ENCODE measurements at regions not wholly inside any gene's neighbourhood (a gene's known extent, or its start where the extent isn't known, plus 50 kb on each side); places are given as distances from the start of the nearest gene placed in this dataset.

DNA sequence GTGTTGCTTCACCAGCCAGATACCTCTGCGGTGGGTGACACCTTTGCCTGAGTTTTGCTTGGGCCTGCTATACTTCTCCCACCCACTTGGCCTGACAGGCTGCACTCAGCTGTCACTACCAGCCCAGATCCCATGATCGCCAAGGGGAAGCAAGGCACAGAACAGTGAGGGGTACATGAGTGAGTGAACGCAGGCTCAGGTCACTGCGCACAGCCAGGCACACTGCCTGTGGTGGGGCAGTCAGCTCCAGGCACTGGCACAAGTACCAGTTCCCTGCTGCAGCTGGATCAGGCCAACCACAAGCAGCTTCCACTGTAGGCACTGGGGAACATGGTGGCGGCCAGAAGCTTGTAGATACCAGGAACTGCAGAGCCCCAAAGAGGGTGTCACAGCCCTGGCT, 441.9 kb upstream of the GRM3 start:
- no CpG with 5 or more reads among the region's 5 CpGs for WGBS (ENCODE audit: extremely low coverage, insufficient coverage, low lambda C conversion rate)
- H4K5ac ChIP-seq (ENCODE audit: low read length) = no peak overlapping the region
- H3K4ac ChIP-seq (ENCODE audit: low read depth, low read length) = no peak overlapping the region
- H3K27ac ChIP-seq (ENCODE audit: low read depth, low read length) = no peak overlapping the region
- no peak overlapping the region for H2BK15ac ChIP-seq (replicated peaks; ENCODE audit: low read depth)
- H2BK120ac ChIP-seq (ENCODE audit: low read depth, low read length) = no peak overlapping the region
- no peak overlapping the region for H4K8ac ChIP-seq (ENCODE audit: low read depth, low read length)
- H3K4me3 ChIP-seq (ENCODE audit: low read length) = no peak overlapping the region
- H3K18ac ChIP-seq (ENCODE audit: low read length) = no peak overlapping the region
- no peak overlapping the region for H3K9ac ChIP-seq (ENCODE audit: low read length)
- H3K4me1 ChIP-seq (ENCODE audit: control insufficient read depth, low read depth, low read length) = no peaks in the 10 kb centered on the region
- no peak overlapping the region for H3K4me2 ChIP-seq (ENCODE audit: low read length)
- DNase-seq = no peak
- H2AK5ac ChIP-seq (ENCODE audit: low read length) = no peak overlapping the region
- no peaks in the 10 kb centered on the region for H3K79me2 ChIP-seq (ENCODE audit: control insufficient read depth, insufficient read depth, low read length)
- H3K27me3 ChIP-seq (ENCODE audit: insufficient read depth, low read length, poor library complexity) = no peaks in the 10 kb centered on the region
- H2BK5ac ChIP-seq (ENCODE audit: low read length) = no peak overlapping the region
- H3K79me1 ChIP-seq (ENCODE audit: low read length) = no peaks in the 10 kb centered on the region
- no peak overlapping the region for H3K56ac ChIP-seq (ENCODE audit: low read length)
- no peak overlapping the region for H3K23ac ChIP-seq (ENCODE audit: low read length)
- H3K36me3 ChIP-seq (ENCODE audit: control insufficient read depth, insufficient read depth, low read length) = no peaks in the 10 kb centered on the region

DNA sequence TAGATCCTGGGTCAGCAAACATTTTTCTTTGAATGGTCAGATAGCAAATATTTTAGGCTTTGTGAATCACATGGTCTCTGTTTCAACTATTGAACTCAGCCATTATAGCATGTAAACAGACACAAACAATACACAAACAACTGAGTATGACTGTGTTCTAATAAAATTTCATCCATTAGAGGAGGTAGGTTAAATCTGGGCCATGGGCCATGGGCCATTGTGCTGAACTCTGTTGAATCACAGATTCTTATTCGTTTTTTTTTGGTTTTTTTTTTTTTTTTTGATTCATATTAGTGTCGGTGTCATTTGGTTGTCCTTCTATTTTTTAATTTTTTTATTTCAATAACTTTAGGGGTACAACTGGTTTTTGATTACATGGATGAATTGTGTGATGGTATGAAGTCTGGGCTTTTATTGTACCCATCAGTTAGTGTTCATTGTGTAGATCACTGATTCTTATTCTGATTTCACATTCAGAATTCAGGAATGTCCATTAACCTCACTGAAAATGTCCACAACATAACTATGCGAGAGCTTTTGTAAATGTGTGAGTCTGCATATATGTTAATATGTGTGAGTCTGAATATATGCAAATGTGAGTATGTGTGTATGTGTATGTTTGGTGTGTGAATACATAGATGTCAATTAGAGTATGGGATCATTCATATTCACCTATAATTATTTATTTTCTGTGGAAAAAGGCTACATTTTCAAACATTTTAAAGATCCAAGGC, 443.7 kb upstream of the GRM3 start:
- no CpG with 5 or more reads among the region's 3 CpGs for WGBS (ENCODE audit: extremely low coverage, insufficient coverage, low lambda C conversion rate)
- H4K5ac ChIP-seq (ENCODE audit: low read length) = no peak overlapping the region
- H3K4me2 ChIP-seq (ENCODE audit: low read length) = no peak overlapping the region
- no peaks in the 10 kb centered on the region for H3K36me3 ChIP-seq (ENCODE audit: control insufficient read depth, insufficient read depth, low read length)
- H3K9ac ChIP-seq (ENCODE audit: low read length) = no peak overlapping the region
- H3K4ac ChIP-seq (ENCODE audit: low read depth, low read length) = no peak overlapping the region
- H3K18ac ChIP-seq (ENCODE audit: low read length) = no peak overlapping the region
- no peaks in the 10 kb centered on the region for H3K79me2 ChIP-seq (ENCODE audit: control insufficient read depth, insufficient read depth, low read length)
- H3K27me3 ChIP-seq (ENCODE audit: insufficient read depth, low read length, poor library complexity) = no peaks in the 10 kb centered on the region
- no peak overlapping the region for H3K27ac ChIP-seq (ENCODE audit: low read depth, low read length)
- no peak overlapping the region for H3K4me3 ChIP-seq (ENCODE audit: low read length)
- H3K79me1 ChIP-seq (ENCODE audit: low read length) = no peaks in the 10 kb centered on the region
- H2BK120ac ChIP-seq (ENCODE audit: low read depth, low read length) = no peak overlapping the region
- H2AK5ac ChIP-seq (ENCODE audit: low read length) = no peak overlapping the region
- no peak overlapping the region for H3K23ac ChIP-seq (ENCODE audit: low read length)
- no peak for DNase-seq
- H2BK5ac ChIP-seq (ENCODE audit: low read length) = no peak overlapping the region
- no peaks in the 10 kb centered on the region for H3K4me1 ChIP-seq (ENCODE audit: control insufficient read depth, low read depth, low read length)
- H3K56ac ChIP-seq (ENCODE audit: low read length) = no peak overlapping the region
- H2BK15ac ChIP-seq (replicated peaks; ENCODE audit: low read depth) = no peak overlapping the region
- H4K8ac ChIP-seq (ENCODE audit: low read depth, low read length) = no peak overlapping the region

DNA sequence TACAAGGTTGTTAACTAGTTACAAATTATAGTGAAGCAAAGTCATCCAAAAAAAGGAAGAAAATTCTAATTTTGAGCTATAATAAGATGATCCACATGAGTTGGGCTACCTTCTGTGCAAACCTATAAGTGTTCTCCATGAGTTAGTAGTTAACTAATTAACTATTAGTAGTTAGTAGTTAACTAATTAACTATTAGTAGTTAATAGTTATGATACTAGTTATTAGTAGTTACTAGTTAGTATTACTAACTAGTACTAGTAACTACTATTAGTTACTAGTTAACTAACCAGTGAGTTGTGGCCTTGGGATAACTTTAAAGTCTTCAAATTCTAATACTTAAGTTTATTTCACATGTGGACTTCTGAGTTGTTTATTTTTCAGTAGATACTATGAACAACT, 453.4 kb upstream of the GRM3 start:
- Histone ChIP-seq H3K27ac (ENCODE audit: low read depth, low read length) (no peak overlapping the region), H2BK15ac (replicated peaks; ENCODE audit: low read depth) (no peak overlapping the region), H2BK120ac (ENCODE audit: low read depth, low read length) (no peak overlapping the region), H3K79me2 (ENCODE audit: control insufficient read depth, insufficient read depth, low read length) (no peaks in the 10 kb centered on the region), H3K18ac (ENCODE audit: low read length) (no peak overlapping the region), H3K4me2 (ENCODE audit: low read length) (no peak overlapping the region), H3K9ac (ENCODE audit: low read length) (no peak overlapping the region), H3K23ac (ENCODE audit: low read length) (no peak overlapping the region), H3K79me1 (ENCODE audit: low read length) (no peaks in the 10 kb centered on the region), H4K5ac (ENCODE audit: low read length) (no peak overlapping the region), H2BK5ac (ENCODE audit: low read length) (no peak overlapping the region), H2AK5ac (ENCODE audit: low read length) (no peak overlapping the region), H3K56ac (ENCODE audit: low read length) (no peak overlapping the region), H3K27me3 (ENCODE audit: insufficient read depth, low read length, poor library complexity) (no peaks in the 10 kb centered on the region), H3K4me3 (ENCODE audit: low read length) (no peak overlapping the region), H3K36me3 (ENCODE audit: control insufficient read depth, insufficient read depth, low read length) (no peaks in the 10 kb centered on the region), H4K8ac (ENCODE audit: low read depth, low read length) (no peak overlapping the region), H3K4me1 (ENCODE audit: control insufficient read depth, low read depth, low read length) (no peaks in the 10 kb centered on the region), H3K4ac (ENCODE audit: low read depth, low read length) (no peak overlapping the region)
- DNase-seq = no peak

DNA sequence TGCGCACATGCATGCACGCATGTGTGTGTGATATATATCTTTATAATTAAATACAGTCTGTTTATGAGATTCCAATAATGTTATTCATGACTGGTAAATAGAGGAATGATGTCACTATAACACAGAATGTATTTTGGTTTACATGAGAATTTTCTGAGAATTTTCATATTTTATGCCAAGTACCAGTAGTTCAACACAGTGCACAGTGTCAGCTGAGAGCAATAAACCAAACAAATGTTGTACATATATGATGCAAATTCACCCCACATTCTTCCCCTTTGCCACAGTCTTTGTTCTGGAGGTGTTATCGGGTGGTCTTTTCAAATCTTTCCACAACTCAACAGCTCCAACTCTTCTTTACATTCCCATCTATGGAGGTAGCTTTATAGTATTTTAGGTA, 462.2 kb upstream of the GRM3 start:
- H2BK5ac ChIP-seq (ENCODE audit: low read length) = no peak overlapping the region
- no peak overlapping the region for H3K18ac ChIP-seq (ENCODE audit: low read length)
- H3K9ac ChIP-seq (ENCODE audit: low read length) = no peak overlapping the region
- H2BK15ac ChIP-seq (replicated peaks; ENCODE audit: low read depth) = no peak overlapping the region
- H3K27me3 ChIP-seq (ENCODE audit: insufficient read depth, low read length, poor library complexity) = no peaks in the 10 kb centered on the region
- H4K8ac ChIP-seq (ENCODE audit: low read depth, low read length) = no peak overlapping the region
- no peak for DNase-seq
- H3K4ac ChIP-seq (ENCODE audit: low read depth, low read length) = no peak overlapping the region
- no peak overlapping the region for H3K4me3 ChIP-seq (ENCODE audit: low read length)
- no peaks in the 10 kb centered on the region for H3K4me1 ChIP-seq (ENCODE audit: control insufficient read depth, low read depth, low read length)
- H3K79me1 ChIP-seq (ENCODE audit: low read length) = no peaks in the 10 kb centered on the region
- no peak overlapping the region for H4K5ac ChIP-seq (ENCODE audit: low read length)
- H3K56ac ChIP-seq (ENCODE audit: low read length) = no peak overlapping the region
- no peaks in the 10 kb centered on the region for H3K36me3 ChIP-seq (ENCODE audit: control insufficient read depth, insufficient read depth, low read length)
- H3K79me2 ChIP-seq (ENCODE audit: control insufficient read depth, insufficient read depth, low read length) = no peaks in the 10 kb centered on the region
- no peak overlapping the region for H2BK120ac ChIP-seq (ENCODE audit: low read depth, low read length)
- no peak overlapping the region for H3K4me2 ChIP-seq (ENCODE audit: low read length)
- H3K23ac ChIP-seq (ENCODE audit: low read length) = no peak overlapping the region
- no CpG with 5 or more reads among the region's 3 CpGs for WGBS (ENCODE audit: extremely low coverage, insufficient coverage, low lambda C conversion rate)
- no peak overlapping the region for H2AK5ac ChIP-seq (ENCODE audit: low read length)
- H3K27ac ChIP-seq (ENCODE audit: low read depth, low read length) = no peak overlapping the region

DNA sequence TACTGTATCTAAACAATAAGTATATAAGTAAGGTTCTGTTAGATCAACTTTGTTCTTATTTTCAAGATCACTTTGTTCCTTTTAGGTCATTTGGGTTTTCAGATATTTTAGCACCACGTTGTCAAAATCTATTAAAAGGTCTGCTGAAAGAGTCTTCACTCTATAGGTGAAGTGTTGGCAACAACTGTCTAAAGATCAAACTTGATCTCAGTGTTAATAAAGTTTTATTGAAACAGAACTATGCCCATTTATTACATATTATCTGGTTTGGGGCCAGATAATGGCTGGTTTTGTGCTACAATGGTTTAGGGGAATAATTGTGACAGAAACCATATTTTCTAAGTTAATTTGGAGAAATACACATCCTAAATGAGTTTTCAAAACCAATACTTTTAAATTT, 478.9 kb upstream of the GRM3 start:
- Histone ChIP-seq H3K23ac (ENCODE audit: low read length) (no peak overlapping the region), H3K4me2 (ENCODE audit: low read length) (no peak overlapping the region), H2BK15ac (replicated peaks; ENCODE audit: low read depth) (no peak overlapping the region), H3K4ac (ENCODE audit: low read depth, low read length) (no peak overlapping the region), H3K79me1 (ENCODE audit: low read length) (no peaks in the 10 kb centered on the region), H3K27ac (ENCODE audit: low read depth, low read length) (no peak overlapping the region), H4K8ac (ENCODE audit: low read depth, low read length) (no peak overlapping the region), H3K56ac (ENCODE audit: low read length) (no peak overlapping the region), H3K18ac (ENCODE audit: low read length) (no peak overlapping the region), H3K4me3 (ENCODE audit: low read length) (no peak overlapping the region), H3K36me3 (ENCODE audit: control insufficient read depth, insufficient read depth, low read length) (no peaks in the 10 kb centered on the region), H3K27me3 (ENCODE audit: insufficient read depth, low read length, poor library complexity) (no peaks in the 10 kb centered on the region), H4K5ac (ENCODE audit: low read length) (no peak overlapping the region), H2BK5ac (ENCODE audit: low read length) (no peak overlapping the region), H2AK5ac (ENCODE audit: low read length) (no peak overlapping the region), H3K4me1 (ENCODE audit: control insufficient read depth, low read depth, low read length) (no peaks in the 10 kb centered on the region), H3K79me2 (ENCODE audit: control insufficient read depth, insufficient read depth, low read length) (no peaks in the 10 kb centered on the region), H3K9ac (ENCODE audit: low read length) (no peak overlapping the region), H2BK120ac (ENCODE audit: low read depth, low read length) (no peak overlapping the region)
- DNase-seq = no peak
- WGBS (ENCODE audit: extremely low coverage, insufficient coverage, low lambda C conversion rate) = no CpG with 5 or more reads among the region's 1 CpG

DNA sequence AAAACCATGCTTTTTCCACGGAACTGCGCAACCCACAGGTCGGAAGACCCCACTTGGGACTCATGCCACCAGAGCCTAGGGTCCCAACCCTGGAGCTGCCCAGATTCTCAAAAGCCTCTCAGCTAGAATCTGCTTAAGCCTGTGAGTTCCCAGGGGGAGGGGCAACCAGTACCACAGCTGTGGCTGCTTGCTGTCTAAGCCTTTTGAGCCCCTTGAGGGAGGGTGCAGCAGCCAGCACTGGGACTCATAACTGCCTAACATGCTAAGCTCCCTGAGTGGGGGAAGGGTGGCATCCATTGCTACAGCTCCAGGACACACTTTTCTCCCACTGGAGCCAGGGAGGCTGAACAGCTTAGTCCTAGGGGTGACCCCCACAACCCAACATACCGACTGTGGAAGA, 485.6 kb upstream of the GRM3 start:
- Histone ChIP-seq H2AK5ac (ENCODE audit: low read length) (no peak overlapping the region), H3K4ac (ENCODE audit: low read depth, low read length) (no peak overlapping the region), H2BK120ac (ENCODE audit: low read depth, low read length) (no peak overlapping the region), H3K79me1 (ENCODE audit: low read length) (no peaks in the 10 kb centered on the region), H3K4me2 (ENCODE audit: low read length) (no peak overlapping the region), H3K23ac (ENCODE audit: low read length) (no peak overlapping the region), H3K27ac (ENCODE audit: low read depth, low read length) (no peak overlapping the region), H3K4me3 (ENCODE audit: low read length) (no peak overlapping the region), H4K5ac (ENCODE audit: low read length) (no peak overlapping the region), H3K27me3 (ENCODE audit: insufficient read depth, low read length, poor library complexity) (no peaks in the 10 kb centered on the region), H3K18ac (ENCODE audit: low read length) (no peak overlapping the region), H3K79me2 (ENCODE audit: control insufficient read depth, insufficient read depth, low read length) (no peaks in the 10 kb centered on the region), H3K4me1 (ENCODE audit: control insufficient read depth, low read depth, low read length) (no peaks in the 10 kb centered on the region), H3K9ac (ENCODE audit: low read length) (no peak overlapping the region), H2BK15ac (replicated peaks; ENCODE audit: low read depth) (no peak overlapping the region), H3K56ac (ENCODE audit: low read length) (no peak overlapping the region), H2BK5ac (ENCODE audit: low read length) (no peak overlapping the region), H3K36me3 (ENCODE audit: control insufficient read depth, insufficient read depth, low read length) (no peaks in the 10 kb centered on the region), H4K8ac (ENCODE audit: low read depth, low read length) (no peak overlapping the region)
- no CpG with 5 or more reads among the region's 4 CpGs for WGBS (ENCODE audit: extremely low coverage, insufficient coverage, low lambda C conversion rate)
- no peak for DNase-seq
